Choroid plexus epithelial cell (primary cell): ENCODE measurements at regions not wholly inside any gene's neighbourhood (a gene's known extent, or its start where the extent isn't known, plus 50 kb on each side); places are given as distances from the start of the nearest gene placed in this dataset.

Experiments used
- DNase-seq: peaks from one replicate; pipeline ENCODE4 v3.0.0-alpha.2; 2010; ENCODE audit warnings: low read depth
- H3K4me3 ChIP-seq: 2 replicates; pipeline ENCODE4 v1.5.1; 2011; ENCODE audit warnings: low read depth, mild to moderate bottlenecking, control low read depth, low read length, moderate library complexity
- CTCF ChIP-seq: conservative IDR thresholded peaks from 2 replicates; pipeline ENCODE4 v1.5.1; 2011; ENCODE audit warnings: low read depth, mild to moderate bottlenecking, control low read depth, inconsistent platforms, low read length, moderate library complexity

- no peak overlapping the region for H3K4me3 ChIP-seq
- TF ChIP-seq CTCF = no peak
- no peak for DNase-seq
Measured at GRCh38 chr5:29852329-29852728, 1341.2 kb upstream of the CDH6 start.

- no peak for DNase-seq
- H3K4me3 ChIP-seq = no peak overlapping the region
- TF ChIP-seq CTCF = no peak
Measured at GRCh38 chr5:29845206-29845605, 1348.3 kb upstream of the CDH6 start.

GRCh38 chr5:29833394-29833793 lies 1360.1 kb upstream of the CDH6 start:
- no peak overlapping the region for H3K4me3 ChIP-seq
- no peak for TF ChIP-seq CTCF
- no peak for DNase-seq

GRCh38 chr5:29822521-29822920 lies 1371.0 kb upstream of the CDH6 start:
- TF ChIP-seq CTCF = no peak
- no peak overlapping the region for H3K4me3 ChIP-seq
- DNase-seq = no peak

- no peak overlapping the region for H3K4me3 ChIP-seq
- no peak for TF ChIP-seq CTCF
- no peak for DNase-seq
Measured at GRCh38 chr5:29811914-29812679, 1381.4 kb upstream of the CDH6 start.

- no peak for TF ChIP-seq CTCF
- DNase-seq = no peak
- no peak overlapping the region for H3K4me3 ChIP-seq
Measured at GRCh38 chr5:29805804-29806203, 1387.7 kb upstream of the CDH6 start.

- no peak for DNase-seq
- no peak overlapping the region for H3K4me3 ChIP-seq
- TF ChIP-seq CTCF = no peak
Measured at GRCh38 chr5:29800752-29801151, 1392.7 kb upstream of the CDH6 start.
